WTC11 (cell line): ENCODE measurements at regions not wholly inside any gene's neighbourhood (a gene's known extent, or its start where the extent isn't known, plus 50 kb on each side); places are given as distances from the start of the nearest gene placed in this dataset.

Experiments
- ATF3 ChIP-seq: sonication (generic); formaldehyde crosslinking; conservative IDR thresholded peaks from 2 replicates; pipeline ENCODE4 v1.8.1; 2022; ENCODE audit warnings: mild to moderate bottlenecking, missing genetic modification reagents
- CREB1 ChIP-seq: sonication (generic); formaldehyde crosslinking; IDR thresholded peaks from 2 replicates; pipeline ENCODE4 v1.8.0; 2023; ENCODE audit warnings: mild to moderate bottlenecking, missing genetic modification reagents
- GABPB1 ChIP-seq: sonication (generic); formaldehyde crosslinking; IDR thresholded peaks from 2 replicates; pipeline ENCODE4 v1.8.1; 2023; ENCODE audit warnings: mild to moderate bottlenecking, missing genetic modification reagents
- KAT7 ChIP-seq: sonication (generic); formaldehyde crosslinking; IDR thresholded peaks from 2 replicates; pipeline ENCODE4 v1.8.1; 2023; ENCODE audit warnings: missing genetic modification reagents, mild to moderate bottlenecking, borderline replicate concordance
- MAX ChIP-seq: sonication (generic); formaldehyde crosslinking; IDR thresholded peaks from 2 replicates; pipeline ENCODE4 v1.8.0; 2022; ENCODE audit warnings: mild to moderate bottlenecking, missing genetic modification reagents
- SMAD3 ChIP-seq: sonication (generic); formaldehyde crosslinking; IDR thresholded peaks from 2 replicates; pipeline ENCODE4 v1.8.0; 2022; ENCODE audit warnings: missing genetic modification reagents, mild to moderate bottlenecking, borderline replicate concordance
- SMAD4 ChIP-seq: sonication (generic); formaldehyde crosslinking; IDR thresholded peaks from 2 replicates; pipeline ENCODE4 v1.8.0; 2022; ENCODE audit warnings: mild to moderate bottlenecking, missing genetic modification reagents
- SP1 ChIP-seq: sonication (generic); formaldehyde crosslinking; conservative IDR thresholded peaks from 2 replicates; pipeline ENCODE4 v1.8.1; 2022; ENCODE audit warnings: missing genetic modification reagents
- TCF7 ChIP-seq: sonication (generic); formaldehyde crosslinking; IDR thresholded peaks from 2 replicates; pipeline ENCODE4 v1.8.0; 2022; ENCODE audit warnings: mild to moderate bottlenecking, low read depth, missing genetic modification reagents, moderate library complexity
- TEAD4 ChIP-seq: sonication (generic); formaldehyde crosslinking; IDR thresholded peaks from 2 replicates; pipeline ENCODE4 v1.8.0; 2022; ENCODE audit warnings: mild to moderate bottlenecking, missing genetic modification reagents
- ZNF138 ChIP-seq: sonication (generic); formaldehyde crosslinking; conservative IDR thresholded peaks from 2 replicates; pipeline ENCODE4 v1.8.1; 2022; ENCODE audit warnings: mild to moderate bottlenecking, moderate library complexity, missing genetic modification reagents
- TF ChIP-seq, protein P1 (sequence below): fragments of 200-600 bp; IDR thresholded peaks from 2 replicates; pipeline ENCODE4 v1.8.0; 2022; ENCODE audit warnings: antibody characterized with exemption
- TF ChIP-seq, protein P2 (sequence below): sonication (generic); formaldehyde crosslinking; IDR thresholded peaks from 2 replicates; pipeline ENCODE4 v1.8.1; 2022; ENCODE audit warnings: mild to moderate bottlenecking, missing genetic modification reagents, moderate library complexity, borderline replicate concordance
- TF ChIP-seq, protein P3 (sequence below): sonication (generic); formaldehyde crosslinking; IDR thresholded peaks from 2 replicates; pipeline ENCODE4 v1.8.1; 2023; ENCODE audit warnings: mild to moderate bottlenecking, moderate library complexity, missing genetic modification reagents

GRCh38 chr2:7264791-7265190 is 347.6 kb downstream of the RNF144A start:
- TF ChIP-seq, protein P1, sequence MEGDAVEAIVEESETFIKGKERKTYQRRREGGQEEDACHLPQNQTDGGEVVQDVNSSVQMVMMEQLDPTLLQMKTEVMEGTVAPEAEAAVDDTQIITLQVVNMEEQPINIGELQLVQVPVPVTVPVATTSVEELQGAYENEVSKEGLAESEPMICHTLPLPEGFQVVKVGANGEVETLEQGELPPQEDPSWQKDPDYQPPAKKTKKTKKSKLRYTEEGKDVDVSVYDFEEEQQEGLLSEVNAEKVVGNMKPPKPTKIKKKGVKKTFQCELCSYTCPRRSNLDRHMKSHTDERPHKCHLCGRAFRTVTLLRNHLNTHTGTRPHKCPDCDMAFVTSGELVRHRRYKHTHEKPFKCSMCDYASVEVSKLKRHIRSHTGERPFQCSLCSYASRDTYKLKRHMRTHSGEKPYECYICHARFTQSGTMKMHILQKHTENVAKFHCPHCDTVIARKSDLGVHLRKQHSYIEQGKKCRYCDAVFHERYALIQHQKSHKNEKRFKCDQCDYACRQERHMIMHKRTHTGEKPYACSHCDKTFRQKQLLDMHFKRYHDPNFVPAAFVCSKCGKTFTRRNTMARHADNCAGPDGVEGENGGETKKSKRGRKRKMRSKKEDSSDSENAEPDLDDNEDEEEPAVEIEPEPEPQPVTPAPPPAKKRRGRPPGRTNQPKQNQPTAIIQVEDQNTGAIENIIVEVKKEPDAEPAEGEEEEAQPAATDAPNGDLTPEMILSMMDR = no peak
- TF ChIP-seq SP1 (CRISPR knock-in tag) = no peak
- TF ChIP-seq TEAD4 (CRISPR knock-in tag) = no peak
- TF ChIP-seq ZNF138 (CRISPR knock-in tag) = no peak
- no peak for TF ChIP-seq MAX (CRISPR knock-in tag)
- TF ChIP-seq KAT7 (CRISPR knock-in tag) = no peak
- no peak for TF ChIP-seq SMAD3 (CRISPR knock-in tag)
- no peak for TF ChIP-seq SMAD4 (CRISPR knock-in tag)
- no peak for TF ChIP-seq TCF7 (CRISPR knock-in tag)
- TF ChIP-seq GABPB1 (CRISPR knock-in tag) = no peak
- TF ChIP-seq, protein P2, sequence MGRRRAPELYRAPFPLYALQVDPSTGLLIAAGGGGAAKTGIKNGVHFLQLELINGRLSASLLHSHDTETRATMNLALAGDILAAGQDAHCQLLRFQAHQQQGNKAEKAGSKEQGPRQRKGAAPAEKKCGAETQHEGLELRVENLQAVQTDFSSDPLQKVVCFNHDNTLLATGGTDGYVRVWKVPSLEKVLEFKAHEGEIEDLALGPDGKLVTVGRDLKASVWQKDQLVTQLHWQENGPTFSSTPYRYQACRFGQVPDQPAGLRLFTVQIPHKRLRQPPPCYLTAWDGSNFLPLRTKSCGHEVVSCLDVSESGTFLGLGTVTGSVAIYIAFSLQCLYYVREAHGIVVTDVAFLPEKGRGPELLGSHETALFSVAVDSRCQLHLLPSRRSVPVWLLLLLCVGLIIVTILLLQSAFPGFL (CRISPR knock-in tag) = no peak
- TF ChIP-seq CREB1 (CRISPR knock-in tag) = no peak
- TF ChIP-seq, protein P3, sequence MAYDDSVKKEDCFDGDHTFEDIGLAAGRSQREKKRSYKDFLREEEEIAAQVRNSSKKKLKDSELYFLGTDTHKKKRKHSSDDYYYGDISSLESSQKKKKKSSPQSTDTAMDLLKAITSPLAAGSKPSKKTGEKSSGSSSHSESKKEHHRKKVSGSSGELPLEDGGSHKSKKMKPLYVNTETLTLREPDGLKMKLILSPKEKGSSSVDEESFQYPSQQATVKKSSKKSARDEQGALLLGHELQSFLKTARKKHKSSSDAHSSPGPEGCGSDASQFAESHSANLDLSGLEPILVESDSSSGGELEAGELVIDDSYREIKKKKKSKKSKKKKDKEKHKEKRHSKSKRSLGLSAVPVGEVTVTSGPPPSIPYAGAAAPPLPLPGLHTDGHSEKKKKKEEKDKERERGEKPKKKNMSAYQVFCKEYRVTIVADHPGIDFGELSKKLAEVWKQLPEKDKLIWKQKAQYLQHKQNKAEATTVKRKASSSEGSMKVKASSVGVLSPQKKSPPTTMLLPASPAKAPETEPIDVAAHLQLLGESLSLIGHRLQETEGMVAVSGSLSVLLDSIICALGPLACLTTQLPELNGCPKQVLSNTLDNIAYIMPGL (CRISPR knock-in tag) = no peak
- TF ChIP-seq ATF3 (CRISPR knock-in tag) = no peak
